NCI-H524 (cell line): ENCODE measurements at regions not wholly inside any gene's neighbourhood (a gene's known extent, or its start where the extent isn't known, plus 50 kb on each side); places are given as distances from the start of the nearest gene placed in this dataset.

Experiments used
- DNase-seq, 2 experiments: peaks; one replicate each; lab custom pipeline; 2025; lab: John Stamatoyannopoulos, UW

GRCh38 chr1:234536741-234537140 is 57.8 kb upstream of the TARBP1 start:
- DNase-seq = no peak

DNA sequence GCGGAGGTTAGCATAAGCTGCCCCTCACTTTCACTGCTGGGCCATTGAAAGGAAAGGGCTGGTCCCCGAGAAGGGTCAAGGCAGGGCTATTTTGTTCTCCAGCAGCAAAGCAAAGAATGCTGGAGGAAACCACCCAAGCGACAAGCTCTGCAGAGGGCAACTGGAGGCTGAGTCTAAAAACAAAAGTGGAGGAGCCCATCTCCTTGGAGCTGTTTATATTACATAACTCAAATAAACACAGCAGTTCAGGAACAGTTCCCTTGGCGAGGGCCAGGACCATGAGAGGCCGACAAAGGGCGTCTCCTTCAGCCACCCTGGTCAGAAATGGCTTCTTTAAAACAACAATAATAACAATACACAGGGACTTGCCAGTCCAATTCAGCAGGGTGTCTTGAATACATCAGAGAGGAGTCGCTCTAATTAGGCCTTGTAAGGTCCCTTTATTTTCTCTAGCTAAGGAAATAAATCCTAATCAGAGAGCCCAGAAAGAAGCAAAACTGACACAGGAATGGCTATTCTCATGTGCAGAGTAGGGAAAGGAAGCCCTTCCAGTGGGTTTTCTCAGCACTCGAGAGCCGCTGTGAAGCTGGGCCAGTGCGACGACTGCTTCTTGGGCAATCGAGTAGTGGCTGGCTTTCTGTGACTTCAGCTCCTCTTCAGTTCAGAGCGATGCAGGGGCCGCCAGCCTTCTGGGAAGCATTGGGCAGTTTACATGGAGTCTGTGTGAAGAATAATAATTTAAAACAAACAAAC is 57.0 kb upstream of the TARBP1 start:
- no peak for DNase-seq

DNA sequence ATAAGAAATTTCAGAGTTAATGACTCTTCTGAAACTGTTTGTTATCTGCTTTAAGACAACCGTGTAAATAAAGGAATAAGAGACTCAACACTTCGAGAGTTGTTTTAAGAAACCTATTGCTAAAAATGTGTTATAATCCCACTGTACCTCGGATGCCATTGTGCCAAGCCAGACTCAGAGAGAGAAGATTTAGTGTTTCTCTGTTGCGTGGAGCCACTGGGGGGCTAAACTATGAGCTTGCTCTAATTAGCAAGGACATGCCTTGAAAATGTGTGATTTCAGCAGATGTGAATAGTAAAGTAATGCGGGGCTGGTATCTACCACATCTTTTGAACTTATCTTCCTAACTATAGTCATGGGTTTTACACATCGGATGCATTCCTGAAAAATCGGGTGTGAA is 56.2 kb upstream of the TARBP1 start:
- DNase-seq = no peak

DNA sequence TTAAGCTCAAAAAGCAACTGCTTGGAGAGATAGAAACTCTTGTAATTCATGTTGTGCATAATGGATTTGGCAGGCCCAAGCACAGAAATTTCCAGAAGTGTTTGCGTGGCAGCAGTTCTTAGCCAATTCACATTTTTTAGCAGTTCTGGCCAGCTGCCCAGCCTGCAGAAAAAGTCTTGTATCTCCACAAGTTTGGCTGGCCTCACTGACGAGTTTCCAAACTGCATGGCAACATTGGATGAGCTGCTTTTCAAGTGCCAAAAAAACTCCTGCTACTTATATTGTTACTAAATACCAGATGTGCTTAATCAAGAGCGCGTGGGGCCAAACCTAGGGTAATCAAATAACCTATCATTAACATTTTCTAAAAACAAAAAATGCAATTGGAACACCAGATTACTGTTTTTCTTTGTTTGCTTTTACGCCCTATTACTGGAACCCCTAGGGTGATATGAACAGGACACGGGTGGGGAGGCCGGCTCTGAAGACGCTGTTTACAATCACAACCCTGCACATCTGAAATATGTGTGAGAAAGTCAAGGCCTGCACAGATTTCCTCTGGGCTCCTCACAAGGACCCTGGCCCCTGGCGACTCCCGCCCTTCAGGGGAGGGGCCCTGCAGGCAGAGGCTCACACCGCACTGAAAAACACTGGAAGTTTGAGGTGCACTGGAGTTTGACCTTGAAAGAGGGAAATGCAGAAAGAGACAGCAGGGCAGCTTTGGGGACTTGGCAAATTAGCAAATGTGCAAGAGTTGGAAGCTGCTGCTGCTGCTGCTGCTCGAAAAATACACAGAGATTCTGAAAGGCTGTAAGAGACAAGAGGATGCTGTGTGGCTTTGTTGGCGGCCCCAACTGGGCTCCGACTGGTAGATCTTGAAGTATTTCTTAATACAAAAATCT is 55.2 kb upstream of the TARBP1 start:
- DNase-seq = no peak

DNA sequence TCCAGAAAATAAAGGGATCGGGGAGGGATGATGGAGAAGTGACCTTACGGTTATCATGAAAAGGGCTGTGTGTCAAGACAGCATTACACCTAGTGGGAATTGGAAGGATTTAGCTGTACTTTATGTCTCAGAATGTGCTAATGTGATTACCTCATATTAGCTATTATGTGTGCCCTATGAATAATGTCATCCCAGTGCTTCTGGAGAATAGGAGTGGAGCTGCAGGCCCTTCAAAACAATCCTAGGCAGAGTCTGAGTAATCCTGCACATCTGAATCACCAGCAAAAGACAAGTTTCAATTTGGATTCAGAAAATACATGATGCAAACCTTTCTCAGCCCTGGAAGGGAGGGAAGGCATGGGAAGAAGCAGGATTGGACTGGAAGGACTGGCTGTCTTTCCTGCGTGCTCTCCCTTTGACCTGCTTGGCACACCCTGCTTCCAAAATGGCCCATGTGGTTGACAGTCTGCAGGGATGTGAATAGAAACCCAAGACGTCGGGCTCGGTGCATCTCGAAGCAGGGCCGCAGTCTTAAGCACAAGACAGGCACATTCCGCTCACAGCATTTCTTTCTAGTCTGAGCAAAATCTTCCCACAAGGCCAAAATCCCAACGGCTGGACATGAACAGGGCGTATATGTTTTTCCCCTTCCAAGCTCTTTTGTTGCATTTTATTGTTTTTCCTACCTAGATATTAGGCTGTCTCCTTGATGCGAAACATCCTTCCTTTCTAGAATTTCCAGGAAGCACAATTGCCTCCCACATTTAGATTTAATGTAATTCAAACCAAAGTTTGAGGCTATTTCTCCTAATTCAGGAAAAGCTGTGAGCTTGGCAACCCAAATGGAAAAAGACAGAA is 54.3 kb upstream of the TARBP1 start:
- no peak for DNase-seq

DNA sequence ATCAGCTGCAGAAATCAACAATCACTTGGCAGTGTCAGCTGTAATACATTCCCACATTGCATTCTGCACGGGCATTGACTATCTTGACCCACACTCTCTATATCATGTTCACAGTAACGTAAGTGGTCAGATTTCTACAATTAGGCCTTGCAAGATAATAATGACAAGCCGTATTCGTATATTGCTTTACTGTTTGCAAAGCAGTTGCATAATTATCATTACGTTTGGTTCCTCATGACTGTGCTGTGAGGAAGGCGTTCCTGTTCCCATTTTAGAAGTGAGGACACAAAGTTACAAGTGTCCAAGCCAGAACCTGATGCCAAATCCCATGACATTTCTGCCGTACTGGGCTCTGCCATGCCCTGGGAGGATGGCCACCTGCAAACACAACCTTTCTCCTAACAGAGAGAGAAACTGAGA is 53.5 kb upstream of the TARBP1 start:
- DNase-seq = no peak

DNA sequence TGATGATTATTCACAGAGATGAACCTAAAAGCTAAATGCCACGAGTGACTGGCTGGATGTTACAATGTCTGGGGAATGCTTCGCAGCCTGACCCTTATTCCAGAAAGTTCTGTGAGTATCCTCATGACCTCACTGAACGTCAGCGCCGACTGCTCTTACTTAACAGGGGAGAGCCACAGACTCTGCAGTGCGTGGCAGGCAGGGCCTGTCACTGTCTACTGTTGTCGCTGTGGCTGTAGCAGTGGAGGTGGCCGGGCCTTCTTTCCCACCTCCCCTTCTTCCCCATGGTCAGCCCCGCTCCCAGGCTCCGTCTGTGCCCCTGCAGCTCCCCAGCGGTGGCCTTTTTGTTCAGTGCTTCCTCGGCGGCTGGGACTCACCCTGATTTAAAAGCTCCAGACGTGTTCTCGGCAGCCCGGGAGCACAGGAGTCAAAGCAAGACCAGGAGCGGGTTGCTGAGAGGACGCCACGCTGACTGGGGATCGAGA is 52.2 kb upstream of the TARBP1 start:
- DNase-seq = no peak

DNA sequence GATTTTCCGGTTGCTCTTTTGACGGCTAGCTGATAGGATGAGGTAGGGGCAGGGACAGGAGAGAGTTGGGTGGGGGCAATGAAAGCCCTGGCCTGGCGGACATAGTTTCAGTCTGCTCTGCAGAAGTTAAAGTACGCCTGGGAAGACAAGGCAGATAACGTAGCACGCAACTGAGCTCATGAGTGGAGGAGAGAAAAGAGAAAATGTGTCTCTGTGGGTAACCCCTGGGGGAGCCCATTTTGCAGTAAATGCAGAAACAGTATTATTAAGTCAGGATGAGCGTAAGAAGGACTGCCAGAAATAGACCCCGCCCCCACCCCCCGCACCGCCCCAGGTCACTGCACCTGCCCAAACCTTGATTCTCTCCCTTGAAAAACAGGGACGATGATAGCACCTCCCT is 51.7 kb upstream of the TARBP1 start:
- no peak for DNase-seq

GRCh38 chr1:234529950-234530237 is 50.9 kb upstream of the TARBP1 start:
- DNase-seq = no peak

DNA sequence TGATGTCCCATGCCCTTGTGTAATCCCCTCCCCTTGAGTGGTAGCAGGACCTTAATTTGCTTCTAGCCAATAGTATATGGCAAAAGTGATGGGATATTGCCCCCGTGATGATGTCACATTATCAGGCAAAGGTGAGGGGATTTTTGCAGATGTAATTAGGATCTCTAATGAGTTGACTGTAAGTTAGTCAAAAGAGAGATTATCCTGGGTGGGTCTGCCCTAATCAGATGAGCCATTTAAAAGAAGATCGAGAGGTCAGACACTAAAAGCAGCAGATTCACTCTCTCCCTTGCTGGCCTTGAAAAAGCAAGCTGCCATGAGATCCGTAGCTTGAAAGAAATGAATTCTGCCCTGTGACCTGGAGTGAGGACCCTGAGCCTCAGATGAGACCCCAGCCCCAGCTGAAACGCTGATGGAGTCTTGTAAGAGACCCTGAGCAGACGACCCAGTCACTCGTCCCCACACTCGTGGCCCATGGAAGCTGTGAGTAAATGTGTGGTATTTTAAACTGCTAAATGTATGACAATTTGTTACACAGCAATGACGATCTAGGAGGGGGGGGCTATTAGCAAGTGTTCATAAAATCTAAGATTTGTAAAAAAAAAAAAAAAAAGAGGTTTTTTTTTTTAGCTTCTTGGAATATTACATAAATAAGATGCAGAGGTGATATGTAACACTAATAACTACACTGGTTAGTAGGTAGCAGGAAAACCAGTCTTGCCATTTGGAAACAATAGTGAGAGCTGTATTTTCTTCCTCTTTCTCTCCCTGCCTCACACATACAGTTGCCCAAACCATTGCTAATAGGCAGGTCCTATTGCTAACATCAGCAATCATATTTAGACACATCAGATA is 50.3 kb upstream of the TARBP1 start:
- no peak for DNase-seq
